NCI-H446 treated with DMSO at 0.1 percent for 48 hours (cell line): ENCODE measurements at regions not wholly inside any gene's neighbourhood (a gene's known extent, or its start where the extent isn't known, plus 50 kb on each side); places are given as distances from the start of the nearest gene placed in this dataset.
"Not testable (repeated sequence)": the region's sequence is repeated elsewhere in the genome, so short reads cannot be mapped to it uniquely, and the experiment has no call there.

Source experiments
- DNase-seq: peaks from one replicate; lab custom pipeline; 2025; lab: John Stamatoyannopoulos, UW

DNA sequence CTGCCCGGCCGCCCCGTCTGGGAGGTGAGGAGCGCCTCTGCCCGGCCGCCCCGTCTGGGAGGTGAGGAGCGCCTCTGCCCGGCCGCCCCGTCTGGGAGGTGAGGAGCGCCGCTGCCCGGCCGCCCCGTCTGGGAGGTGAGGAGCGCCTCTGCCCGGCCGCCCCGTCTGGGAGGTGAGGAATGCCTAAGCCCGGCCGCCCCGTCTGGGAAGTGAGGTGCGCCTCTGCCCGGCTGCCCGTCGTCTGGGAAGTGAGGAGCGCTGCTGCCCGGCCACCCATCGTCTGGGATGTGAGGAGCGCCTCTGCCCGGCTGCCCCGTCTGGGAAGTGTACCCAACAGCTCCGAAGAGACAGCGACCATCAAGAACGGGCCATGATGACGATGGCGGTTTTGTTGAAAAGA lies 136.6 kb upstream of the PROKR2 start:
- DNase-seq = not testable (repeated sequence)

DNA sequence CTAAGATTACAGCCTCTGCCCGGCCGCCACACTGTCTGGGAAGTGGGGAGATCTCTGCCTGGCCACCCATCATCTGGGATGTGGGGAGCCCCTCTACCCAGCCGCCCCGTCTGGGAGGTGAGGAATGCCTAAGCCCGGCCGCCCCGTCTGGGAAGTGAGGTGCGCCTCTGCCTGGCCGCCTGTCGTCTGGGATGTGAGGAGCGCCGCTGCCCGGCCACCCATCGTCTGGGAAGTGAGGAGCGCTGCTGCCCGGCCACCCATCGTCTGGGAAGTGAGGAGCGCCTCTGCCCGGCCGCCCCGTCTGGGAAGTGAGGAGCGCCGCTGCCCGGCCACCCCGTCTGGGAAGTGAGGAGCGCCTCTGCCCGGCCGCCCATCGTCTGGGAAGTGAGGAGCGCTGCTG lies 135.9 kb upstream of the PROKR2 start:
- DNase-seq = not testable (repeated sequence)

DNA sequence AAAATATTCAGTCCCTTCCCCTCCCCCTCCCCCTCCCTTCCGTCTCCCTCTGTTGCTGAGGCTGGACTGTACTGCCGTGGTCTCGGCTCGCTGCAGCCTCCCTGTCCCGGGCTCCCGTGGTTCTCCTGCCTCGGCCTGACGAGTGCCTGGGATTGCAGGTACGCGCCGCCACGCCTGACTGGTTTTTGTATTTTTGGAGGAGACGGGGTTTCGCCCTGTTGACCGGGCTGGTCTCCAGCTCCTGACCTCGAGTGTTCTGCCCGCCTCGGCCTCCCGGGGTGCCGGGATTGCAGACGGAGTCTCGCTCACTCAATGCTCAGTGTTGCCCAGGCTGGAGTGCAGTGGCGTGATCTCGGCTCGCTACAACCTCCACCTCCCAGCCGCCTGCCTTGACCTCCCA lies 135.5 kb upstream of the PROKR2 start:
- not testable (repeated sequence) for DNase-seq

DNA sequence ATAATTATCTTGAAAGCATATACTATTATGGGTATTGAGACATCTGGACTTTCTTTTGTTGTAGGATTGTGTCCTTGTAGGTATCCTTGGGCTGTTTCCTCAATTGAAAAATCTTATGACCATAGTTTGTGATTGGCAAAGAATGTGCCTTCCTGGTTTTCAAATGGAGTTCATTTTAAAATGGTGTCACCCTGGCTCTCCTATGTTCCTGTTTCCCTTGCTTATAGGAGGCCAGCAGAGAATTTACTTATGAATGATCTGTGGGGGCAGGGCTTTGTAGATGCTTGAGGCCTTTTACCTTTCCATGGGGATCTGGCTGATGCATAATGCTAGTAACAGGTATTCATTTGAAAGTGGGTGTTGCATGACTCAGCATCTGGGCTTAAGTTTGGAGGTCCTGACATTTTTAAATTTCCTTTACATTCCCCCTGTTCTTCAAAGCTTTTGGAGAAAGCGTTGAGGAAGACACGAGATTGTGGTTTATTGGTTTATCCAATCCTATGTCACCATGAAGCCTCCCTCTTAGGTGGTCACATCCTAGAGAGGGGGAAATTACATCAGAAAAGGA lies 135.0 kb upstream of the PROKR2 start:
- DNase-seq = no peak

DNA sequence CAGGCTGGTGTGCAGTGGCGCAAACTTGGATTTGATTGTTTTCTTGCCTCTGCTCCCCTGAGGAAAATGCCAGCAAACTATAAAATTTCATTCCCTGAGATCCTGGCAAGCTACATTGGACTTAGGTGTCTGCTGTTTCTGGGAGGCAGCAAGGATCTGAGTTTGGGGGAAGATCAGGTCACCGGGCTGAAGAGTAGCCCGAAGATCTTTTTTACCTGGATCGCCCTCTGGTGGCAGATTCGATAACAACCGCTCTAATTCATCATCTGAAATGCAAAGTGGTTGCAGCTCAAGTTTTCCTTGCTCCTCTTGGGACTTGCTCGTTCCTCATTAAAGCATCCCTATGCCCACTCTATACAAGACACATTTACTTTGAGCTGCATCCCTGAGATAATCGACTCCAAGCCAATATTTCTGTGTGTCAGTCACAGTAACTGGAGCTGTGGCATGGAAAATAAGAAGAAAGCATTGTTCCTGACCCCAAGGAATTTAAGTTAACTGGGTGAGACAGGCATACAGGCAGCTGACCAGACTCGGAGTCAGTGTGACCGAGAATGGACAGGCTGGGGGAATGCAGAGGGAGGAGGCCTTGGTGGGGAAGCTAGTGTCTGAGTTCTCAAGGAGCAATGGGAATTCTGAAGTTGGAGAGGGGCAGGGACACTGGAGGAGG lies 131.8 kb upstream of the PROKR2 start:
- no peak for DNase-seq

DNA sequence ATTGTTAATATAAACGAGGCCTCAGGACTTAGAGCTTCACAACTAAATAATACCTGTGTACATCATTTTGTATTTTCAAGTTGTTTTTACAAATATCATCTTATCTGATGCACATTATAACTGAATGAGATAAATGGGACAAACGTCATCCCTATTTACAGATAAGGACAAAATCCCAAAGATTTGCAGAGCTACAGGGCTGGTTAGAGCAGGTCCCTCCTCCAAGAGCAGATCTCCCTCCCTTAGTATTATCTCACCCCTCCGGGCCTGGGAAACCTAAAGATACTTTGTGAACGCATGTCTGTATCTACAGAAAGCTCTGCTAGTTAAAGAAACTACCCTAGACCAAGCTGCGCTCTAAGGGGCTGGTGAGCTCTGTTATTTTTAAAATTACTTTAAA lies 130.4 kb upstream of the PROKR2 start:
- no peak for DNase-seq

DNA sequence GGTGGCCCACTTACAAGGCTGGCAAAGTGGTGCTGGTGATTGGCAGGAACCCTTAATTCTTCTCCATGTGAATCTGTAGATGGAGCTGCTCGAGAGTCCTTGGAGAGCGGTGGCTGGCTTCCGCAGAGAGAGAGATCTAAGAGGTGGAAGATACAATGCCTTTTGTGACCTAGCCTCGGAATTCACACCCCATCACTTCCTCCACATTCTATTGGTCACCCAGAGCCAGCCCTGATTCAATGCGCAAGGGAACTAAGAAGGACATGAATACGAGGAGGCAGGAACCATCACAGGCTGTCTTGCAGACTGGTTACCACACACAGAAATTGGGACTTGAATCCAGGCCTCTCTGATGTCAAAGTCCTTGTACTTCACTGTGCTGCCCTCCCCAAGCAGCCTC lies 128.9 kb upstream of the PROKR2 start:
- DNase-seq = no peak

DNA sequence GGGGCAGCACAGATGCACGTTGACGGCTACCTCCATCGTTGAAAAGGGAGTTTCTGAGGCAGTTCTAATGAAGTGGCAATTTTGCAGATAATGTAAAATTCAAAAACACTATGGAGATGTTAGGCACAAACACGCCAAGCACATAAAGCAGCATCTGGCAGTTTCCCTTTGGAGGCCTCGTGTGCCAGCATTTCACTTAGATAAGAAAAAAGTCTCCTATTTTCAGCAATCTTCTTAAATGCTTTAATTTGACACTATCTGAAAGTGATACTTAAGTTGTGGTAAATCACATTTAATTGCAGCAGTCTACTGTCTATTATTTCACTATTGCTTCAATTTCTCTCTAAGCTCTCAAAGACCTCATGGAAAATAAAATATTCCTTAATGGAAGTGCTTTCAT lies 125.3 kb upstream of the PROKR2 start:
- no peak for DNase-seq

DNA sequence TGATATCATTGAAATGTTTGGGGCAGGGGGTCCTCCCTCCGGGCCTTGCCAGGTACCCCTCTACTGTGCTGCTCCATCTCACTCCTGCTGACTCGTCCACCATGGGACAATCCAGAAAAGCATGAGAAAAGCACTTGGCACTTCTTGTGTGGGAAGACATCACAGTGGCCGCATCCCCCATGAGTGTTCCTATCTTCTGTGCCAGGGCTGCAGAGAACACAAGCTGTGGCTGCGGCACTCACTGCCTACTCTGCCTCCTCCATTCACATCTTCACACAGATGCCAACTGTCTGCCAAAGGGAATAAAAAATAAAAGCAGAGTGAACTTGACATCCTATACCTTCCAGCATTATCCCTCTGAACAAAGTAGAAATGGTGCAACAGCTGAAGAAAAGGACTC lies 117.4 kb upstream of the PROKR2 start:
- DNase-seq = no peak

DNA sequence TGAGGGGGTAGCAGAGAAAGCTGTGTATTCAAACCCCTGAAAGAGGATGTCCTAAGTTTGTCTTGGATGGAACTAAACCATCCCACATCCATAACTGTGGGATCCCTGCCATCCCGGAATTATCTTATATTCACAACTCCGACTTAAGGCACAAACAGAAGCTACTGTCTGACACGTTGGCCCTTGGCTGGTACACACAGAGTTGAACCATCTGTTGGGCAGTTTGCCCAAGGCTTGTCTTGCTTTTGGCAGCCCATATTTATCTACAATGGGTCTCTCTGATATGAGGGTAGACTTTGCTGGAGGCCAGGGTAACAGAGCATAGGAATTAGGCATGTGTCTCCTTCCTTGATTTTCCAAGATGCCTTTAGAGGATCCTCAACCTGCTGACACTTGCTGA lies 116.6 kb upstream of the PROKR2 start:
- DNase-seq = no peak

DNA sequence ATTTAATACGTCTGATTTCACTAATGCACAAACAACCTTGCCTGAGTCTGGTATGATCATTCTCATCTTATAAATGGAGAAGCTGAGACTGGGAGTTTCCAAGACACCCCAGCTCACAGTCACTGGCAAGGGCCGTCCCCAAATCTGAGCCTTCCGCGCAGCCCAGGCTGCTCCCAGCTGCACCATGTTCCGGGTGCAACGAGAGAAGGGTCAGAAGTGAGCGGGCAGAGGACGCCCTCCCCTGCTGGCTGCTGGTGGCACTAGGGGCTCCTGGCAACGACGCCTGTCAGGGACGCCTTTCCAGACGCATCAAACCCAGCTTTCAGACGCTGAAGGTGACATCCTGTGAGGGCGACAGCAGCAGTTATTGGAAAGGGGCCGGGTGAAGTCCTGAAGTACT lies 115.3 kb upstream of the PROKR2 start:
- no peak for DNase-seq

DNA sequence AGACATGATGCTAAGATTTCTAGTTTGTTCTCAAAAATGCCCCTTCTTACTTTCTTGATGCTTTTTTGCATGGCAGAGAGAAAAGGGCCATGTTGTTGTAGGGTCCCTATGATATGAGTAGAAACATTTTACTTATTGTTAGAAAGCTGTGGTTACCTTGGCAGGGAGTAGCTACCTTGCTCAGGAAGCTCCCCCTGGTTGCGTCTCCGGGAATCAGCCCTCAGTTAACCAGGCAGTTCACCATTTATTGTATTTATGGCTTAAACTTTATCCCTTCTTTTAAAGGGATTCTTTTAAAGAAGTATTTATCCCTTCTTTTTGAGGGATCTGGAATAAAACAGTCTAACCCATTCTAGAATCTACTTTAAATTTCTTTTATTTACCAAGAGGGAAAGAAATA lies 113.9 kb upstream of the PROKR2 start:
- DNase-seq = no peak

DNA sequence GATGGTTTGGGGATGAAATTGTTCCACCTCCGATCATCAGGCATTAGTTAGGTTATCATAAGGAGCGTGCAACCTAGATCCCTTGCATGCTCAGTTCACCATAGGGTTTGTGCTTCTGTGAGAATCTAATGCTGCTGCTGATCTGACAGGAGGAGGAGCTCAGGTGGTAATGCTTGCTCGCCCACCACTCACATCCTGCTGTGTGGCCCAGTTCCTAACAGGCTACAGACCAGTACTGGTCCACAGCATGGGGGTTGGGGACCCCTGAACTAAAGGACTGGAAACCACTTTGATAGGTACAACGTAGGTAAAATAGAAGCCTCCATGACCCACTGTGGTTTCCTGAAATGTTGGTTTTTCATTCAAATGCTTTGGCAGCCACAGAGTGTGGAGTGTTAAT lies 109.3 kb upstream of the PROKR2 start:
- no peak for DNase-seq

DNA sequence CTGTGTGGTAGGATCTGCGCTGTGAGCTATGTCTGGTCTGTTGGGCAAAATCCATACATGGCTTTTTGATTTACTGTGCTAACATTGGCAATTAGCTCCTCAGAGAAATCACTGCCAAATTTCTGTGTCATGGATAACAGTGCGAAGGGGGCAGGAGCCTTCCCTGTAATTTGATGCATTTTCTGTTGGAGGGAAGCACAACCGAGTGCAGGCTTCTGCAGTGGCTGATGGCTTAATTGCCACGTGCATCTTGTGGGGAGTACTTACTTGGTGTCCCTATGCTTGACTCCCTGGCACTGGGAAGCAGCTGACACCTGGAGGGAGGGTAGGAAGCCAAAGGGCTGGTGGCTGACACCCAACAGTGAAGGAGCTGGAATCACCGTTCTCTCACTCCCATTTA lies 99.3 kb upstream of the PROKR2 start:
- no peak for DNase-seq

DNA sequence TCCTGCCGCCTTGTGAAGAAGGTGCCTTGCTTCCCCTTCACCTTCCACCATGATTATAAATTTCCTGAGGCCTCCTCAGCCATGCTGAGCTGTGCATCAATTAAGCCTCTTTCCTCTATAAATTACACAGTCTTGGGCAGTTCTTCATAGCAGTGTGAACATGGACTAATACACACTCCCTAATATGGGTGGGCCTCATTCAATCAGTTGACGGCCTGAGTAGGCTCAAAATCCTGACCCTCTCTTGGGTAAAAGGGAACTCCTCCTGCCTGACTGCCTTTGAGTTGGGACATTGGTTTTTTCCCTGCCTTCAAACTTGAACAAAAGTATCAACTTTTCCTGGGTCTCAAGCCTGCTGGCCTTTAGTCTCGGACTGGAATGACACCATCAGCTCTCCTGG lies 96.6 kb upstream of the PROKR2 start:
- DNase-seq = no peak

DNA sequence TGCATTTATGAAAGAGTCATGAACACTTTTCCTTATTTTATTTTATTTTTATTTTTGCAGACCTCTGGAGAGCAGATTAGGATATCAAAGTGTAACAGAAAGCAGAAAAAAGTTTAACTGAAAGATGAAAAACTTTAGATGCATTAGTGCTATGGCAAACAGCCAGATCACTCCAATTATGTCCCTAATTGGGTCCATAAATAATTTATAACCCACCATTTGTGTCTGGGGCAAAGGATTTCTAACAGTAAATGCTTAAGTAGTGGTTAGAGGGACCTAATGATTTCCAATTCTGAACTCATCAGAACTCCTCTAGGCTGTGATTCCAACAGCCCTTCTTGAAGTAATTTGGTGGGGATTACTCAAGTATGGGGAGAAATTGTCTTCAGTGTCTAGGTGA lies 93.7 kb upstream of the PROKR2 start:
- no peak for DNase-seq

DNA sequence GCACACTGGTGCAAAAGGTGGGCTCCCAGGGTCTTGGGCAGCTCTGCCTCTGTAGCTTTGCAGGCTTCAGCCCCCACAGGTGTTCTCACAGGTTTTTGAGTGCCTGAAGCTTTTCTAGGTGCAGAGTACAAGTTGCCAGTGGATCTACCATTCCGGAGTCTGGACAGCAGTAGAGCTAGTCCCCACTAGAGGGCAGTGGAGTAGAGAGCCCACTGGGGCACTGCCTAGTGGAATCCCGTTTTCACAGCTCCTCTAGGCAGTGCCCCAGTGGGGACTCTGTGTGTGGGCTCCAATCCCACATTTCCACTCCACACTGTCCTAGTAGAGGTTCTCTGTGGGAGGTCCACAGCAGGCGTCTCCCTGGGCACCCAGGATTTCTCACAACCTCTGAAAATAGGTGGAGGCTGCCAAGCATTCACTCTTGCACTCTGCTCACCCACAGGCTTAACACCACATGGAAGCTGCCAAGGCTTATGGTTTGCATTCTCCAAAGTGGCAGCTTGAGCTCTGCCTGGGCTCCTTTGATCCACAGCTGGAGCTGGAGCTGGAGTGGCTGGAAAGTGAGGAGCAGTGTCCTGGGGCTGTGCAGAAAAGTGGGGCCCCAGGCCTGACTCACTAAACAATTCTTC lies 86.3 kb upstream of the PROKR2 start:
- no peak for DNase-seq

DNA sequence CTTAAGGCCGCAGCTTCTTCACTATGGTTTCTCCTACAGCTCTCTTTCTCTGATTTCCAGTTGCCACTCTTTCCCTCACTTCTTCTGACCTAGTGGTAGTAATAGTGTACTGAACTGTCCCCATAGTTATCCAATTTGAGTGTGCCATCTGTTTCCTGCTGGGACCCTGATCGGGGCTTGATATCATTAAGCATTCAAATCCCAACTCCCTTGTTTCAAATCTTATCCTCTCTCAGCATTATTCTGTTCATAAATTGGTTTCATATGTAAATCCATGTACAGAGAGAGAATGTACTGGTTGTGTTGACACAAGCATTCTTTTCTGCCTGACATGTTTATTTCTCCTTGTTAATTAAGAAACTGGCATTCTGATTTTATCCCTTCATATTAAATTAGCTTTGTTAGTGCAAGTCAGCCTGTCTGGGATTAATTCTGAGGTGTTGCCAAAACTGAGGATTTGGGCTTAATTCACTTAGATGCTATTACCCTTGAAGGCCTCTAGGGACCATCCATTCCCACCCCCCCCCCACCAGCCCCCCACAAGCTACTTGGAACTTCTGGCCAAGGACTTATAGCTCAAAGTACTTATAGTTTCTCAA lies 84.6 kb upstream of the PROKR2 start:
- no peak for DNase-seq

DNA sequence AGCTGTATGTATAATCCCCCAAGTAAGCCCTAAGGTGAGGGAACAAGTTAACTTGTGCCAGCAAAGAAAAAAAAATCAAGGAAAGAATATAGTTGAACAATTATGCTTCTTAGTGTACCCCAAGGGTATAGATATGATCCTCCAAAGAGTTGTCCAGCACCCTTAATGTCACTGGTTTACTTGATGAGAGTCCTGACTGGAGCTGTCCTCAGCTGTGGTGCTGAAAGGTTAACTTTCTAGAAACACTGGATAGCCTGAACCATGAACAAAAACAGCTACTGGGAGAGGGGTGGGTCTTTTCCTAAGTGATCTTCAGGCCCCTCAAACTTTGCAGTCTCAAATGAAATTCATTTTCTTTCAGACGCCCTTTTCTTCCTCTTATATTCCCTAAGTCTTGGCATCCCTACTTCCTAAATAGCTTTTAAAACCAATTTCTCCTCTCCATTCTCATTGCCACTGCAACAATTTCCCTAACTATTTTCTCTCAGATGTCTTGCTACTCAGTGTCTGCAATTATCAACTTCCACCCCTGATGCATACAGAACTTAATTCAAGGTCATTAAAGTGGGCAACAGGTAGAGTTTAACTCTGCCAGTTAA lies 83.5 kb upstream of the PROKR2 start:
- DNase-seq = no peak

DNA sequence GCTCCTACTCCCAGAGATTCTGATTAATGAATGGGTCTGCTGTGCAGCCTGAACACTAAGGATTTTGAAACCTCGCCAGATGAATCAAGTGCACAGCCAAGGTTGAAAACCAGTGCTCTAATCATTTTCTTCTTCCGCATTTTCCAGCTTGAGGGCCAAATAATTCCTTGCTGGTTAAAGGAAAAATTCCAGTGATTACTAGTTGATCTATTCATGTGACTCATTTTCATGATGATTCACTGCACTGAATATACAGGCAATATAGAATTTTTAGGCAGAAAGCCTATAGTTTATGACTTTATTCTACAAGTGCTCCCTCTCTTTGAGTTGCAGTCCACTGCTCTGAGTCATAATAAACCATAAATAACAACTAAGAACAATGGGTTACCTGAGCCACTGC lies 80.6 kb upstream of the PROKR2 start:
- DNase-seq = no peak

DNA sequence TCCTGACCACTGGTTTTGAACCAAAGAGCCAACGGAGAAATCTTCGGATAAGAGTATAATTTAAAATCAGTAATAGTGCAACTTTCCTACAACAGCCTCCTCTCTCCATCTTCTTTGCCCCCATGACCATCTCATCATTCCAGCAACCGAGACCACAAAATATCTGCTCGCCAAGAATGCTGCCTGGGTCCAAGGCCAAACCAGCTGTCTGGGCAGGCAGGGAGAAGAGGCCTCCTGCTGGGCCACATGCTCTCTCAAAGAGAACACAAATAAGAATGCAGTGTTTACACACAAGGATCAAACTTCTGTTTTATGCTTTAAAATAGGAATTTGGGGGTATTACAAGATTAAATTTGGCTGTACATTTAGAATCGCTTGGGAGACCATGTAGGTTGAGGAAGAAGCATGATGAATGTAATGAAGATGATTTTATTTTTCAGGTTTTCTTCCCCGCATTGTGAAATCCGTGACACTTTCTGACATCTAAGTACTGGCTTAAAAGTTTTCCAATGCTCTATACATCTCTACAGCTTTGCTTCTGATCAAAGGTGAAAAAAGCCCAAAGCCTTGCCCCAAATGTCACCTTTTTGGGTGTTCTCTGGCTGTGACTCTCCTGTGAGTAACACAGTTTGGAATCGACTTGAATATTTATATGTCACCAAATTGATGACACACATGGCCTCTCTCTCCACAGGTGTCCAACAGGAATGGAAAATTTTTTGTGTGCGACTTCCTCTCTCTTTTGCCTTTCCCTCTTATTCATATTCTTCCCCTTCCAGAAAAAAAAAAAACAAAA lies 79.4 kb upstream of the PROKR2 start:
- DNase-seq = no peak

DNA sequence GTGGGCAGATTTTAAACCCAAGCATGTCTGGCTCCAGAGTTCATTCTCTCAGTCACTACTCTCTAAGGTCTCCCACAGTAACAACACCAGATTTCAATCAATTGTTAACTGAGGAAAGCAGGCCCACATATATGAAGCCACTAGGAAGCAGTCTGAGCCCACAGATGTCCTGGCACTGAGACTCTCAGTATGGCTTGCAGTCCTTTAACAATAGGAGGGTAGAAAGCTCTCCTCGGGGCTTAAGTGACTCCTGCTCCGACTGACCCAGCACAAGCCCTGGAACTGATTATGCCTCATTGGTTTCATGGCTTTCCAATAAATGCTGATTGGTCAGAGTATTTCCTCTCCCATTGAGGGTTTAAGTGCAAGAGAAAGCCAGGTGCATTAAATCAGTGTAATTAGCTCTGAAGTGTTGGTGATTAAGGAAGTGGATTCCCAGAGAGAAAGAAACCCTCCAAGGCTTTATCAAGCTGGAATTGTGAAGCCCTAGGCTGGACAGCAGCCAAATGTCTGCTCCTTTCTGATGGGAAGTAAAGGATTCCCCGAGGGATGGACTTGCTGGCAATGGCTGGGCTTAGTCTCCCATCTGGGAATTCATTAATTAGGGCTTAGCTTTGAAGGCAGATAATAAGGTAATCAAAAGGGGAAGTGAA lies 76.6 kb upstream of the PROKR2 start:
- DNase-seq = no peak
